ENCODE measurements at regions not wholly inside any gene's neighbourhood (a gene's known extent, or its start where the extent isn't known, plus 50 kb on each side); places are given as distances from the start of the nearest gene placed in this dataset.

DNA sequence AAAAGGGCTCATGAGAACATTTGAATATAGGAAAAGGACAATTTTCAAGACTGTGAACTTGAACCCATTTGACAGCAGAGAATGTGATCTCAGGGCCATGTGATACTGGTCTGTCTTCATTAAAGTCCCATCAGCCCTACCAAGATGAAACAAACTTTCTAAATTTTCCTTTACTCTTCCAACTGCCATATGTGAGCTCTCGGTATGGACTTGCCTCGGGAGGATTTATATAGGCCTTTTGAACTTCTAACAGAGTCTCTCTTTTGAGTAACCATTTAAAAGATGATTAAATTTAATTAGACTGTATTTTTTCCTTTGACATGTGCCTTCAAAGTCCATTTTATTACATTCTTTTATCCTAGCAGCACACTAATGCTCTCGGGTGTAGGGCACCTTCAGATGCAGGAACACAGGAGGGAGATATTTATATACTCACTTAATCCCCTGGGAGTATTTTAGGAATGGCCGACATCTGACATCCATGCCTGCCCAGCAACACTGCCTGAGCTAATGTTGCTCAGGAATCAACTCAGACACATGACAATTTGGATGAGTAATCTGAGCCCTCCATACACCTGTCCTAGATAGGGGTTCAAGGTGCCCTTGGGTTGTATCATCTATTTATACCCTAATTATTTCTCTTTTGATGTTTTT lies 155.0 kb downstream of the SLC7A11 start:
- DNase-seq (no peak), ATAC-seq (peak; percentile 75 to 79)
- intact Hi-C loops (cut with DNase I) = no loop called here

DNA sequence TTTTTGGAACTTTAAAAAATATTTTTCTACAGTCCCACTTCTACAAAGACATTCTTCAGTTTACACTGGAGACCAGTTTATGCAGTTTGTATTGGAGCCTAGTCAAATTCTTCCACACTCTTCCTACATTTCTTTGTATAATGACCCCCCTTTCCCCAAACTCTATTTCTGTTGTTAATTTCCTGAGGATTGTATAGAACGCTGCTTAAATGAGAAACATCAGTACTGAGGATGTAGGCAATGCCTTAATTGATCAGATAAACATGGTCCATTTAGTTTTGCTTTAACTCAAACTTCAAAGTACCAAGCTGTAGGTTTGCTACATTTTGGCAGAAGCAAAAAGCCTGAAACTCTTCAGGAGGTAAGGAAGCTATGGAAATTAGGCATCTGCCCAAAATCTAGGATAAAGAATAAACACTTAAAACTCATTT lies 155.5 kb downstream of the SLC7A11 start:
- ATAC-seq (no peak), DNase-seq (no peak)
- intact Hi-C loops (cut with DNase I) = no loop called here

GRCh38 chr4:138085736-138086305 lies 156.3 kb downstream of the SLC7A11 start:
- intact Hi-C loops (cut with DNase I) = no loop called here
- no peak for DNase-seq
- no peak for ATAC-seq

DNA sequence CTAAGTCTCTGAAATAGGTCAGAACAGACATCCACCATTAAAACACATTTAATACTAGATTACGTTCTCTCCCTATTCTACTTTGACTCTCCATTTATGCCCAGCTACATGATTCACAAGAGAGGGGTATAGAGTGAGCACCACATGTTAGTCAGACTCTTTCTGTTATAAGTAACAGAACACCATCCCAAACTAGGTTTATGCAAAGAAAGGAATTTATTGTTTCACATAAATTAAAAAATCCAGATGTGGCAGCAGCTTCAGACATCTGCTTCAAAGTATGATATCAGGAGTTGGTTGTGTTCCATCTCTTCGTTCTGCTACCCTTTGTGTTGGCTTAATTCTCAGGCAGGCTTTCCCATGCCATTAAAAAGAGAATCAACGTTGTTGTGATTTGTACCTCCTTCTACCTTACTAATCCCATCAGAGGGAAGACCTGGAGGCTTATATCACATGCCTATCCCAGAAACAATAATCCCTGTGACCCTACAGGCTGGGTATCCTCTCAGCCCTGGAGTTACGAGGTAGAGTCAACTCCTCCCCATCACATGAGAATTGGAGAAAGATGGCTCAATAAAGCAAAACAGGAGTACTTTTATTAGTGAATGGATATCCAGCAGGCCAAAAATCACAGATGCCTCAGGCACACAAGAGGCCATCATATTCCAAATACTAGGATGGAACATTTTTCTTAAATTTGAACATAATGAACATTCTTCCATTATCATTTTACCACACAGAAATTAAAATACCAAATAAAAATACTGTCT lies 163.2 kb downstream of the SLC7A11 start:
- intact Hi-C loops (cut with DNase I) = no loop called here
- ATAC-seq (no peak), DNase-seq (no peak)

DNA sequence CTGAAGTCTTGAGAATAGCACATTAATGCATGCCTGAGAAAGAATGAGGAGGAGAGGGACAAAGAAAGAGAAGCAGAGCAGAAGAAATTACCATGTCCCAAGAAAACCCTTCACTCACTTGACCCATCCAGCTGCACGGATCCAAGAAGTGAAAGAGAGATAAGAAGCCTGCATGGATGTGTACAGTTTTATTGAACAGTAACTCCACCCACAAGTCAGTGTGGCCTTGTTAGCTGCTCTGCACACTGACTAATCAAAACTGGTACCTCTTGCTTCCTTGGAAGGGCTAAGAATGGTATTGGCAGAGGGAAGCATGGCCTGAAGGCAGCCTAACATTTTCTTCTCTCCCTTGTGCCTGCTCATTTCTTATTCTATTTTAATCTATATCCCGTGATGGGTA lies 163.9 kb downstream of the SLC7A11 start:
- ATAC-seq (no peak), DNase-seq (no peak)
- intact Hi-C loops (cut with DNase I) = no loop called here

GRCh38 chr4:138076561-138076960 lies 165.6 kb downstream of the SLC7A11 start:
- ATAC-seq (no peak), DNase-seq (no peak)
- intact Hi-C loops (cut with DNase I) = no loop called here

DNA sequence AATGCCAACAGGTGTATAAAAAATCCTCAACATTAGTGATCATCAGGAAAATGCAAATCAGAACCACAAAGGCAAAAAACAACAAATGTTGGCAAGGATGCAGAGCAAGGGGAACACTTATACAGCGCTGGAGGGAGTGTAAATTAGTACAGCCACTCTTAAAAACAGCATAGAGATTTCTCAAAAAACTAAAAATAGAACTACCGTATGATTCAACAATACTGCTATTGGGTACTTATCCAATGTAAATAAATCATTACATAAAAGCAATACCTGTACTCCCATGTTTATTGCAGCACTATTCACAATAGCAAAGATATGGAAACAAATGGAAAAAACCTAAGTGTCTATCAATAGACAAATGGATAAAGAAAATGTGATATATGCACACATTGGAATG lies 171.3 kb downstream of the SLC7A11 start:
- ATAC-seq = no peak
- intact Hi-C loops (cut with DNase I) = no loop called here
- DNase-seq = no peak

- intact Hi-C loops (cut with DNase I) = no loop called here
- no peak for DNase-seq
- ATAC-seq = no peak
Measured at GRCh38 chr4:138063581-138063980, 178.6 kb downstream of the SLC7A11 start.

DNA sequence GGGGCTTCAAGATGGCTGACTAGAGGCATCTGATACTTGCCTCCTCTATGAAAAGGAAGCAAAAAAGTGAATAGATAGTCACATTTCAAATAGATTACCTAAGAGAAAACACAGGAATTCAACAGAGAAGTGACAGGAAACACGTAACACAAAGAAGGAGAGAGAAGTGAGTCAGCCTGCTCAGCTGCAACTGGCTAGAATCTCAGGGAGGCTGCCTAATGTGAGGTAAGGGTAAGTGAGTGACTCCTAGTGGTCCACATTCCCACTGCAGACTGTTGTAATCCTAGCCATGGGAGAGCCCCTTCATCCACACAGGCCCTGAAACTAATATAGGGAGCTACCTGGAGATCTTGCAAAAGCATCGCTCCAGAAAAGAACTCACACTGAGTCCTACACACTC lies 179.2 kb downstream of the SLC7A11 start:
- no peak for ATAC-seq
- no peak for DNase-seq

GRCh38 chr4:138056541-138056940 lies 185.6 kb downstream of the SLC7A11 start:
- ATAC-seq (no peak), DNase-seq (no peak)
- intact Hi-C loops (cut with DNase I) = no loop called here

More for the DNA sequence above, 179.2 kb downstream of the SLC7A11 start:
- intact Hi-C loops (cut with DNase I) = no loop called here

GRCh38 chr4:138055890-138056289 lies 186.3 kb downstream of the SLC7A11 start:
- no peak for DNase-seq
- intact Hi-C loops (cut with DNase I) = no loop called here
- ATAC-seq = no peak

DNA sequence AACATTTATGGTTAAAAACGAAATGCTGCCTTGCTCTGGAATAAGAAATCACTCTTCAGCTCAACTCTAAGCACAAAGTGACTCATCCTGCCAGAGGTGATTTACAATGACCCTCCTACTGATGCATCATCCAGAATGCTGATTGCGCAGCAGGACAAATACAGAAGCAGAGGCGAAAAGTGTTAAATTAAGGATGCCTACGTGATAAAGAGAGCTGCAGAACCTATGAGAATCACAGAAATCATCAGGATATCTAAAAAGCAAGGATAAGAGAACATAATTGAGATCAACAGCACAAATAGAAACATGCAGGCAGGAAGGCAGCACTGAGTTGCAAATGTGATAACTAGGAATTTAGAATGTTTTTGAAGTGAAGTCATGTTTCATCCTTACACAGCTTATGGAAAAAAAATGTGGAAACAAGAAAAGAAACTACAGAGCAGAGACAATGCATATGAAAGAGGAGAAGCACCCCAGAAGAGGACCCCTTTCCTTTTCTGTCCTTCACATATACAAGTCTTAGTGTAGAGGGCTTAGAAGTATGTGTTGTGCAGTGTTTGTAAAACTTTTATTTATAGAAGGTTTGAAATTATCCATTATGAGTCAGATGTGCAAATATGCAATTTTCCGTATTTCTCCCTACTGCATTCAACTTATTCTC lies 188.4 kb downstream of the SLC7A11 start:
- intact Hi-C loops (cut with DNase I) = no loop called here
- ATAC-seq = peak; percentile 89 to 96
- DNase-seq = no peak

GRCh38 chr4:138052806-138053632 lies 189.1 kb downstream of the SLC7A11 start:
- intact Hi-C loops (cut with DNase I) = no loop called here
- ATAC-seq (peak; percentile 32 to 38), DNase-seq (no peak)

DNA sequence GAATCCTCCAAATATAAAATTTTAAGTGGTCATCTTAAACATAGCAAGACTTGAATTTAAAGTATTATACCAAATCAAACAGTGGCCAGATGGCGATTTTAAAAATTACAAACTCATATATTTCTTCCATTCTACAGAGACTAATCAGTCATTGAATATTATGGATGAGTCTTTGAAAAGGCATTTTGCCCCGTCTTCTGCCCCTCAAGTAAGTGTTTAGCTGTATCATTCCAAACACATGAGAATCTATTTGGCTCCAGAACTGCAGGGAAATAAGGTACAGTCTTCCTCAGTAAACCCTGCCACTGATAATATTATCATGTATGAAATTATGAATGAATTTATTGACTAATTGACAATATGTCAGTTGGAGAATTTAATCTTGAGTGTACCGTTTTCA lies 191.0 kb downstream of the SLC7A11 start:
- no peak for ATAC-seq
- no peak for DNase-seq
- intact Hi-C loops (cut with DNase I) = no loop called here

DNA sequence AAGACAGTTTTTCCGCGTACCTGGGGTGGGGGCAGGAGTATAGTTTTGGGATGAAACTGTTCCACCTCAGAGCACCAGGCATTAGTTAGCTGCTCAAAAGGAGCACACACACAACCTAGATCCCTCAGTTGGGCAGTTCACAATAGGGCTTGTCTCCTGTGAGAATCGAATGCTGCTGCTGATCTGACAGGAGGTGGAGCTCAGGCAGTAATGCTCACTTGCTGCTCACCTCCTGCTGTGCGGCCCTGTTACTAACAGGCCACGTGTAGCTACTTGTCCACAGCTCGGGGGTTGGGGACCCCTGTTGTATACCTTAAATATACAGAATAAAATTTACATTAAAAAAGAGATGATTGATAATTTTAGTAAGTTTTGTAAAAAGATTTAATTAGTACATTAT lies 191.5 kb downstream of the SLC7A11 start:
- ATAC-seq (no peak), DNase-seq (no peak)
- intact Hi-C loops (cut with DNase I) = no loop called here

- intact Hi-C loops (cut with DNase I) = no loop called here
- ATAC-seq = no peak
- DNase-seq = no peak
Measured at GRCh38 chr4:138049355-138049754, 192.8 kb downstream of the SLC7A11 start.

GRCh38 chr4:138047290-138047689 lies 194.9 kb downstream of the SLC7A11 start:
- ATAC-seq (no peak), DNase-seq (no peak)
- intact Hi-C loops (cut with DNase I) = no loop called here

DNA sequence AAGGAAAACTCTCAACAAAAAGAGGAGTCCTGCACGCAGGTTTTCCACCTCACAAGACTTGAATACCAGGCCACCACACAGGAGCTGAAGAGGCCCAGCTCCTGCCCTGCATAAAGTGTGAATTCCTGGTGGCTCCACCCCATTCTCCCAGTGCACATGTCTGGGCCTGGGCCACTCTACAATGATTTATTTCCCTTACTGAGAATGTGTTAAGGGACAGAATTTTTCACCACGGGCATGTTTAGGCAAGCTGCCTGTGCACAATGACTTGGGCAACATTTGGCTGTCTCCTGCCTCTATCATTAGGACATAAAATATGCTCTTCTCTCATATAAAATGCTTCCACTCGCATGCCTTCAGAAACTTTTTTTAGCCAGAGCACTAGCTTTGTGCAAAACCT lies 197.1 kb downstream of the SLC7A11 start:
- ATAC-seq = no peak
- no peak for DNase-seq
- intact Hi-C loops (cut with DNase I) = no loop called here

DNA sequence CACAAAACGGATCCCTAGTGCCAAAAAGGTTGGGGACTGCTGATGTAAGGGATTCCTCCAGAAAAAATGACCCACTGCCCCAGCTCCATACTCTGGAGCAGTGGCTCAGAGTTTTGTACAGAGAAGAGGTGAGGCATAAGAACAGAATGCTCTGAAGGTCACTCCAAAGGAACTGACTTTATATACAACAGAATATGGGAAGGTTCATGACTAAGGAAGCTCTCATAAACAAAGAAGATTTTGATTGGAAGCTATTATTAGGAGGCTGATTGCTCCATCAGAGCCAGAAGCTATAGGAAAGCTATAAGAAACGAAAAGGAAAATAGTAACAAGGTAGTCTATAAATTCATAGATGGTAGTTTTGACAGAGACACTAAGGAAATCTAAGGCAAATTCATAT lies 203.1 kb downstream of the SLC7A11 start:
- ATAC-seq = no peak
- intact Hi-C loops (cut with DNase I) = loop anchor here (5.0 to 10.0 kb wide), 4 partner anchors 56 to 626 kb away; no protein-coding TSS in a partner anchor
- no peak for DNase-seq

All from left cardiac atrium (tissue), 4 donors.